Vagina (tissue), 2 donors: ENCODE measurements at regions not wholly inside any gene's neighbourhood (a gene's known extent, or its start where the extent isn't known, plus 50 kb on each side); places are given as distances from the start of the nearest gene placed in this dataset.

ENCODE experiments used
- CTCF ChIP-seq, 3 experiments: fragments of 450-650 bp in 2 of 3; fragments of 200-600 bp in 1 of 3; sonication (generic) in 1 of 3; IDR thresholded peaks; one replicate each; pipeline ENCODE4 v1.5.1; 2017 to 2019; ENCODE audit warnings: antibody characterized with exemption in 3 of 3, mild to moderate bottlenecking in 2 of 3, moderate library complexity in 2 of 3
- POLR2A ChIP-seq, 2 donors: fragments of 450-650 bp; IDR thresholded peaks; one replicate each; pipeline ENCODE4 v1.6.1; 2017; ENCODE audit warnings: antibody characterized with exemption in 2 of 2, mild to moderate bottlenecking in 2 of 2, moderate library complexity in 2 of 2
- POLR2AphosphoS5 ChIP-seq, 2 donors: sonication (generic); formaldehyde crosslinking; IDR thresholded peaks; one replicate each; pipeline ENCODE4 v1.9.0; 2017; ENCODE audit warnings: antibody characterized with exemption in 2 of 2, mild to moderate bottlenecking in 2 of 2, low read depth in 1 of 2; ENCODE audit not compliant: insufficient read depth in 1 of 2

- no peak for TF ChIP-seq POLR2A (IDR thresholded peaks at IDR 0.05)
- TF ChIP-seq CTCF (IDR thresholded peaks at IDR 0.05): no peak
- TF ChIP-seq POLR2AphosphoS5 (IDR thresholded peaks at IDR 0.05; ENCODE audit: insufficient read depth in 1 of 2, low read depth in 1 of 2): no peak
Observed at GRCh38 chr3:181358562-181358961, 353.2 kb upstream of the SOX2 start.
